ENCODE measurements at regions not wholly inside any gene's neighbourhood (a gene's known extent, or its start where the extent isn't known, plus 50 kb on each side); places are given as distances from the start of the nearest gene placed in this dataset.

GRCh38 chr16:85182774-85183173, 70.5 kb upstream of the CIBAR2 start:
- no peaks in the 10 kb centered on the region for H3K27me3 Mint-ChIP-seq (ENCODE audit: low read depth)
- no peak for DNase-seq (ENCODE audit: low spot score)

GRCh38 chr16:85183564-85183963, 71.3 kb upstream of the CIBAR2 start:
- Mint-ChIP-seq H3K27me3 (ENCODE audit: low read depth) (no peaks in the 10 kb centered on the region), H3K36me3 (ENCODE audit: low read depth) (peaks cover 14% of the 10 kb centered on the region)

More at GRCh38 chr16:85182774-85183173, 70.5 kb upstream of the CIBAR2 start:
- peaks cover 10% of the 10 kb centered on the region for H3K9me3 Mint-ChIP-seq (ENCODE audit: low read depth)
- H3K4me1 Mint-ChIP-seq (ENCODE audit: low read depth), result peaks cover 5% of the 10 kb centered on the region
- H3K36me3 Mint-ChIP-seq (ENCODE audit: low read depth), result peaks cover 14% of the 10 kb centered on the region
- no peak overlapping the region for H3K4me3 Mint-ChIP-seq (ENCODE audit: unreplicated experiment)
- H3K27ac Mint-ChIP-seq (ENCODE audit: unreplicated experiment), result no peak overlapping the region
- TF ChIP-seq CTCF (IDR thresholded peaks at IDR 0.05), result no peak

DNA sequence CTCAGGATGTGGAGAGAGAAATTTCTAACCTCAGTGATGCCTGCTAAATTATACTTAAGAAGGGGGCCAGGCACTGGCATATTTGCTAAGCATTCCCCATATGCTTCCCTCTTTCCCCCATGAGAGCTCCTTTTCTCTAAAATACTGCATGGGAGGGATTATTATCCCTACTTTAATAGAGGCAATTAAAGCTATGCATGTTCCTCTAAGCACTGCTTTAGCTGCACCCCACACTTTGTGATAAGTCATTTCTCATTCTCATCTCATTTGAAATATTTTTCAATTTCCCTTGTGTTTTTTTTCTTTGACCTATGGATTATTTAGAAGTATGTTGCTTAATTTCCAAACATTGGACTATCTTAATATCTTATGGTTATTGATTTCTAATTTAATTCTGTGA, 72.1 kb upstream of the CIBAR2 start:
- H3K4me3 Mint-ChIP-seq (ENCODE audit: unreplicated experiment), result no peak overlapping the region
- peaks cover 5% of the 10 kb centered on the region for H3K4me1 Mint-ChIP-seq (ENCODE audit: low read depth)
- no peak for DNase-seq (ENCODE audit: low spot score)
- H3K9me3 Mint-ChIP-seq (ENCODE audit: low read depth), result peaks cover 15% of the 10 kb centered on the region
- no peaks in the 10 kb centered on the region for H3K27me3 Mint-ChIP-seq (ENCODE audit: low read depth)
- H3K36me3 Mint-ChIP-seq (ENCODE audit: low read depth), result peaks cover 14% of the 10 kb centered on the region
- TF ChIP-seq CTCF (IDR thresholded peaks at IDR 0.05), result no peak
- H3K27ac Mint-ChIP-seq (ENCODE audit: unreplicated experiment), result no peak overlapping the region

More at GRCh38 chr16:85183564-85183963, 71.3 kb upstream of the CIBAR2 start:
- H3K4me3 Mint-ChIP-seq (ENCODE audit: unreplicated experiment), result no peak overlapping the region
- no peak for DNase-seq (ENCODE audit: low spot score)
- H3K9me3 Mint-ChIP-seq (ENCODE audit: low read depth), result peaks cover 10% of the 10 kb centered on the region
- H3K4me1 Mint-ChIP-seq (ENCODE audit: low read depth), result peaks cover 5% of the 10 kb centered on the region
- H3K27ac Mint-ChIP-seq (ENCODE audit: unreplicated experiment), result no peak overlapping the region
- TF ChIP-seq CTCF (IDR thresholded peaks at IDR 0.05), result no peak

DNA sequence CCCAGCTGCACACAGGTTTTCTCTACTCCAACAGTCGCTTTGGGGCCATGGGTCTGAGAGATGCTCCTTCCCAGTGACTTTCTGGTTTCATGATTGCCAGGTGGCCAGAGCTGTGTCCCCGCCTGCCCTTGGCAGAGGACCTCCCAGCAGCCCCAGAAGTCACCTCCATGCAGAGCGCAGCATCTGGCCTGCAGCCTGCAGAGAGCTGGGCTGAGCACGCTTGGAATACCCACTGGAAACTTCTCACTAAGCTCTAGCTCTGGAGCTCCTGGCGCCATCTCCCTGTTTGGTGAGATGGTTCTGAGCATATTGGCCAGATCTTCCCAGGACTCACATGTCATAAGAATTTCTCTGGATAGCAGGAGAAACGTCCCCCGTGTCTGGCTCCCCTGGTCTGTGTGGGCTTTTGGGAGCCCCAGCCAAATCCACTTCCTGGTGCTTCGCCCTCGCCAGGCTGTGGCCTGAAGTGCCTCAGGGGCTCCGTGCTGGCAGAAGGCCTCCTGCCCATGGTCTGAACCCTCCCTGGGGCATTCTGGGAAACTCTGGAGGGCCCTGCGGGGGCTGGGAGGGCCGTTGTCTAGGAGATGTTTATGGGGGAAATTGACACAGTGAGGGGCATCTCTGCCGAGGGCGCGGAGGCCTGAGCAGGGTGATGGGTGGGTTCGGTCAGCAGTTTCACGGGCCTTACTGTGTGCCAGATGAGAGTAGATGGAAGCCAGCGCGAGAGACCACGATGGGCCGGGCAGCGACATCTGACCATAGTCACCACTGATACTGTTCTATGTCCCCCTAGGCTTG, 73.2 kb upstream of the CIBAR2 start:
- TF ChIP-seq CTCF (IDR thresholded peaks at IDR 0.05), result no peak
- Mint-ChIP-seq H3K9me3 (ENCODE audit: low read depth) (peaks cover 19% of the 10 kb centered on the region), H3K4me3 (ENCODE audit: unreplicated experiment) (no peak overlapping the region), H3K27ac (ENCODE audit: unreplicated experiment) (no peak overlapping the region), H3K27me3 (ENCODE audit: low read depth) (no peaks in the 10 kb centered on the region), H3K36me3 (ENCODE audit: low read depth) (peaks cover 17% of the 10 kb centered on the region), H3K4me1 (ENCODE audit: low read depth) (peaks cover 5% of the 10 kb centered on the region)
- DNase-seq (ENCODE audit: low spot score), result peak; percentile 68

DNA sequence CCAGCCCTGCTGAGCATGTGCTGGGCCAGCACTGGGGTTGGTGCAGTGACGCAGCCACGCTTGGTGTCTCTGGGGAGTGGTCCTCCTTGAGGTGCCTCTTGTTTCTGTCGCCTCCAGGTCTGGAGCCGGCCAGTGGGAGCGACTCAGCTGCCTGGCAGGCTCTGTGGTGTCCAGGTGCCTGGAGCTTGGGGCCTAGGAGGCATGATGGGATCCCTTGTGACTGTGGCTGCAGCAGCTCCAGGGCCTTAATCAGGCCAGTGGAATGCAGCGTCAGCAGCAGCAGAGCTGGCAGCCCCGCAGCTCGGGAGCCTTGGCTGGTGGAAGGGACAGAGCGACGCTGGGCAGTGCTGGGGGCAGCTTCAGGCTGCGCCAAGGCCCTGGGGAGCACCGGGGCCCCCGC, 74.7 kb upstream of the CIBAR2 start:
- H3K9me3 Mint-ChIP-seq (ENCODE audit: low read depth), result peaks cover 19% of the 10 kb centered on the region
- no peak for DNase-seq (ENCODE audit: low spot score)
- no peak overlapping the region for H3K4me3 Mint-ChIP-seq (ENCODE audit: unreplicated experiment)
- no peak for TF ChIP-seq CTCF (IDR thresholded peaks at IDR 0.05)
- H3K4me1 Mint-ChIP-seq (ENCODE audit: low read depth), result peaks cover 5% of the 10 kb centered on the region
- peaks cover 17% of the 10 kb centered on the region for H3K36me3 Mint-ChIP-seq (ENCODE audit: low read depth)
- peak overlapping the region; percentile 54 for H3K27ac Mint-ChIP-seq (ENCODE audit: unreplicated experiment)
- H3K27me3 Mint-ChIP-seq (ENCODE audit: low read depth), result no peaks in the 10 kb centered on the region

Data from chondrocyte (in vitro differentiated cells).